Retinal pigment epithelial cell (primary cell): ENCODE measurements at regions not wholly inside any gene's neighbourhood (a gene's known extent, or its start where the extent isn't known, plus 50 kb on each side); places are given as distances from the start of the nearest gene placed in this dataset.
"Not testable (repeated sequence)": the region's sequence is repeated elsewhere in the genome, so short reads cannot be mapped to it uniquely, and the experiment has no call there.

Source experiments
- DNase-seq: peaks from one replicate; pipeline ENCODE4 v3.0.0-alpha.2; 2010; ENCODE audit warnings: low read depth
- H3K4me3 ChIP-seq: 2 replicates; pipeline ENCODE4 v1.5.1; 2011; ENCODE audit warnings: mild to moderate bottlenecking, low read length, control low read depth, moderate library complexity
- CTCF ChIP-seq: conservative IDR thresholded peaks from 2 replicates; pipeline ENCODE4 v1.5.1; 2011; ENCODE audit warnings: low read depth, low read length, control low read depth, inconsistent platforms

- no peak overlapping the region for H3K4me3 ChIP-seq
- DNase-seq, result no peak
- TF ChIP-seq CTCF, result no peak
Observed at GRCh38 chr22:23500508-23501260, 79.4 kb downstream of the IGLL1 start.

GRCh38 chr22:23499845-23500500 lies 80.1 kb downstream of the IGLL1 start:
- DNase-seq, result no peak

GRCh38 chr22:23498811-23499798 lies 81.0 kb downstream of the IGLL1 start:
- no peak overlapping the region for H3K4me3 ChIP-seq
- DNase-seq, result no peak
- no peak for TF ChIP-seq CTCF

More at GRCh38 chr22:23499845-23500500, 80.1 kb downstream of the IGLL1 start:
- TF ChIP-seq CTCF, result no peak
- H3K4me3 ChIP-seq, result no peak overlapping the region

- DNase-seq, H3K4me3 ChIP-seq: not testable (repeated sequence)
Observed at GRCh38 chr22:23497889-23498288, 82.2 kb downstream of the IGLL1 start.

- H3K4me3 ChIP-seq, result no peak overlapping the region
- DNase-seq, result no peak
- TF ChIP-seq CTCF, result no peak
Observed at GRCh38 chr22:23497016-23497885, 82.8 kb downstream of the IGLL1 start.

- DNase-seq, result no peak
- no peak for TF ChIP-seq CTCF
- H3K4me3 ChIP-seq, result no peak overlapping the region
Observed at GRCh38 chr22:23496445-23496833, 83.7 kb downstream of the IGLL1 start.
